PC-9 (cell line): ENCODE measurements at regions not wholly inside any gene's neighbourhood (a gene's known extent, or its start where the extent isn't known, plus 50 kb on each side); places are given as distances from the start of the nearest gene placed in this dataset.

ENCODE experiments used
- BruUV-seq: library from RNA; stranded (reverse); fragments of 400-500 nt; replicated peaks from 2 replicates; lab custom pipeline; 2021; lab: Mats Ljungman, UMichigan
- CTCF ChIA-PET: fragments of 300-600 bp; sonication (Branson Sonifier 250); formaldehyde crosslinking; loops from one replicate; lab custom pipeline; 2022; ENCODE audit warnings: antibody characterized with exemption; lab: Charles Lee
- POLR2A ChIA-PET: fragments of 300-600 bp; sonication (Branson Sonifier 250); formaldehyde crosslinking; loops from one replicate; lab custom pipeline; 2022; ENCODE audit warnings: antibody characterized with exemption; ENCODE audit not compliant: unreplicated experiment; lab: Charles Lee
- DNase-seq, 2 experiments: peaks; one replicate each; pipeline versions ENCODE4 v3.0.0 to v3.0.0-alpha.2; 2015 to 2022; ENCODE audit warnings: mixed read lengths in 1 of 2
- H2AFZ ChIP-seq: fragments of 200-600 bp; sonication (generic); 2 replicates; pipeline ENCODE4 v1.8.1; 2017; ENCODE audit warnings: antibody characterized with exemption
- H3F3A ChIP-seq: fragments of 200-600 bp; sonication (generic); 2 replicates; pipeline ENCODE4 v1.8.1; 2017; ENCODE audit warnings: antibody characterized with exemption, mild to moderate bottlenecking, low read depth; ENCODE audit not compliant: insufficient read depth
- H3K27ac ChIP-seq: fragments of 200-600 bp; sonication (generic); 2 replicates; pipeline ENCODE4 v1.6.1; 2016; ENCODE audit warnings: mixed run types
- H3K27me3 ChIP-seq: fragments of 200-600 bp; sonication (generic); 2 replicates; pipeline ENCODE4 v1.6.1; 2016; ENCODE audit warnings: low read depth, mixed run types; ENCODE audit not compliant: insufficient read depth
- H3K36me3 ChIP-seq: fragments of 200-600 bp; sonication (generic); 2 replicates; pipeline ENCODE4 v1.6.1; 2016; ENCODE audit warnings: low read depth, mixed run types
- H3K4me1 ChIP-seq: fragments of 200-600 bp; sonication (generic); replicated peaks from 2 replicates; pipeline ENCODE4 v1.6.1; 2016; ENCODE audit warnings: mixed run types; ENCODE audit not compliant: insufficient read depth
- H3K4me2 ChIP-seq: fragments of 200-600 bp; sonication (generic); 2 replicates; pipeline ENCODE4 v1.6.1; 2017; ENCODE audit warnings: mixed run types
- H3K4me3 ChIP-seq: fragments of 200-600 bp; sonication (generic); 2 replicates; pipeline ENCODE4 v1.6.1; 2016; ENCODE audit warnings: mixed run types
- H3K79me2 ChIP-seq: fragments of 200-600 bp; sonication (generic); 2 replicates; pipeline ENCODE4 v1.6.1; 2017; ENCODE audit warnings: low read depth, mixed run types
- H3K9me2 ChIP-seq: fragments of 200-600 bp; sonication (generic); 2 replicates; pipeline ENCODE4 v1.8.1; 2017; ENCODE audit warnings: mild to moderate bottlenecking; ENCODE audit not compliant: insufficient read depth
- H3K9me3 ChIP-seq: fragments of 200-600 bp; sonication (generic); 2 replicates; pipeline ENCODE4 v1.8.1; 2016; ENCODE audit warnings: low read depth; ENCODE audit not compliant: insufficient read depth
- H4K20me1 ChIP-seq: fragments of 200-600 bp; sonication (generic); 2 replicates; pipeline ENCODE4 v1.8.1; 2017; ENCODE audit not compliant: insufficient read depth
- CTCF ChIP-seq: fragments of 200-600 bp; sonication (generic); conservative IDR thresholded peaks from 2 replicates; pipeline ENCODE4 v1.6.1; 2017; ENCODE audit warnings: mixed run types, antibody characterized with exemption, mild to moderate bottlenecking, moderate library complexity
- EZH2 ChIP-seq: fragments of 200-600 bp; sonication (generic); IDR thresholded peaks from 2 replicates; pipeline ENCODE4 v1.8.0; 2017; ENCODE audit warnings: antibody characterized with exemption, low read depth
- intact Hi-C: fragments of 100-400 bp; cut with micrococcal nuclease; formaldehyde crosslinking; loops from one replicate; pipeline ENCODE4 v1.10.0; 2022; ENCODE audit not compliant: unreplicated experiment

GRCh38 chr12:28681980-28682379 is 467.1 kb upstream of the FAR2 start:
- CTCF ChIA-PET = no interaction called here
- intact Hi-C loops = no loop called here
- Histone ChIP-seq H2AFZ (no peak overlapping the region), H3F3A (no peaks in the 10 kb centered on the region), H3K27ac (no peak overlapping the region), H3K4me3 (no peak overlapping the region), H3K9me2 (no peaks in the 10 kb centered on the region), H3K27me3 (no peaks in the 10 kb centered on the region), H4K20me1 (no peaks in the 10 kb centered on the region), H3K9me3 (no peaks in the 10 kb centered on the region), H3K4me2 (no peak overlapping the region), H3K36me3 (no peaks in the 10 kb centered on the region), H3K4me1 (no peaks in the 10 kb centered on the region), H3K79me2 (no peaks in the 10 kb centered on the region)
- TF ChIP-seq EZH2 (no peak), CTCF (no peak)
- POLR2A ChIA-PET = no interaction called here
- DNase-seq = no peak
- no TSS peak for BruUV-seq

- Histone ChIP-seq H4K20me1 (no peaks in the 10 kb centered on the region), H3K9me2 (no peaks in the 10 kb centered on the region), H3K9me3 (no peaks in the 10 kb centered on the region), H3F3A (no peaks in the 10 kb centered on the region), H3K27ac (no peak overlapping the region), H3K36me3 (no peaks in the 10 kb centered on the region), H3K4me3 (no peak overlapping the region), H3K79me2 (no peaks in the 10 kb centered on the region), H2AFZ (no peak overlapping the region), H3K4me1 (no peaks in the 10 kb centered on the region), H3K4me2 (no peak overlapping the region), H3K27me3 (no peaks in the 10 kb centered on the region)
- no TSS peak for BruUV-seq
- no peak for DNase-seq
- ChIA-PET CTCF (no interaction called here), POLR2A (interaction anchor here (0.6 kb wide), 1 partner anchor 27 kb away, joined by 3 read pairs; no protein-coding TSS in a partner anchor)
- intact Hi-C loops = no loop called here
- TF ChIP-seq EZH2 = no peak
- TF ChIP-seq CTCF = no peak
Measured at GRCh38 chr12:28683366-28683765, 465.7 kb upstream of the FAR2 start.

GRCh38 chr12:28689398-28690175 is 459.5 kb upstream of the FAR2 start:
- no peaks in the 10 kb centered on the region for H3F3A ChIP-seq
- no peaks in the 10 kb centered on the region for H4K20me1 ChIP-seq
- CTCF ChIA-PET = no interaction called here
- H3K9me2 ChIP-seq = no peaks in the 10 kb centered on the region
- H3K36me3 ChIP-seq = no peaks in the 10 kb centered on the region
- H3K79me2 ChIP-seq = no peaks in the 10 kb centered on the region
- H3K27ac ChIP-seq = no peak overlapping the region
- no peak overlapping the region for H3K4me3 ChIP-seq
- intact Hi-C loops = no loop called here
- POLR2A ChIA-PET = no interaction called here
- no peak for DNase-seq
- no peaks in the 10 kb centered on the region for H3K27me3 ChIP-seq
- BruUV-seq = no TSS peak
- no peak overlapping the region for H3K4me2 ChIP-seq
- TF ChIP-seq EZH2 = no peak
- TF ChIP-seq CTCF = no peak
- no peak overlapping the region for H2AFZ ChIP-seq
- no peaks in the 10 kb centered on the region for H3K9me3 ChIP-seq
- H3K4me1 ChIP-seq = no peaks in the 10 kb centered on the region
